Chondrocyte (in vitro differentiated cells): ENCODE measurements at regions not wholly inside any gene's neighbourhood (a gene's known extent, or its start where the extent isn't known, plus 50 kb on each side); places are given as distances from the start of the nearest gene placed in this dataset.

Source experiments
- DNase-seq: peaks from one replicate; pipeline ENCODE4 v3.0.0; 2021; ENCODE audit warnings: mixed read lengths, low spot score
- H3K27ac Mint-ChIP-seq: one replicate; pipeline ENCODE4 v1.8.0; 2021; ENCODE audit warnings: mild to moderate bottlenecking, moderate library complexity, mixed read lengths; ENCODE audit not compliant: unreplicated experiment
- H3K27me3 Mint-ChIP-seq: 2 replicates; pipeline ENCODE4 v1.8.0; 2021; ENCODE audit warnings: low read depth, mixed read lengths
- H3K36me3 Mint-ChIP-seq: 2 replicates; pipeline ENCODE4 v1.8.0; 2021; ENCODE audit warnings: low read depth, mixed read lengths
- H3K4me1 Mint-ChIP-seq: 2 replicates; pipeline ENCODE4 v1.8.0; 2021; ENCODE audit warnings: low read depth, mild to moderate bottlenecking, mixed read lengths
- H3K4me3 Mint-ChIP-seq: one replicate; pipeline ENCODE4 v1.8.0; 2021; ENCODE audit warnings: mild to moderate bottlenecking, moderate library complexity, mixed read lengths; ENCODE audit not compliant: unreplicated experiment
- H3K9me3 Mint-ChIP-seq: 2 replicates; pipeline ENCODE4 v1.8.0; 2021; ENCODE audit warnings: low read depth, mixed read lengths
- TF ChIP-seq, protein P1 (sequence below): fragments of 200-600 bp; sonication (generic); IDR thresholded peaks from 2 replicates; pipeline ENCODE4 v1.5.0; 2021; ENCODE audit warnings: antibody characterized with exemption, mild to moderate bottlenecking, moderate library complexity

DNA sequence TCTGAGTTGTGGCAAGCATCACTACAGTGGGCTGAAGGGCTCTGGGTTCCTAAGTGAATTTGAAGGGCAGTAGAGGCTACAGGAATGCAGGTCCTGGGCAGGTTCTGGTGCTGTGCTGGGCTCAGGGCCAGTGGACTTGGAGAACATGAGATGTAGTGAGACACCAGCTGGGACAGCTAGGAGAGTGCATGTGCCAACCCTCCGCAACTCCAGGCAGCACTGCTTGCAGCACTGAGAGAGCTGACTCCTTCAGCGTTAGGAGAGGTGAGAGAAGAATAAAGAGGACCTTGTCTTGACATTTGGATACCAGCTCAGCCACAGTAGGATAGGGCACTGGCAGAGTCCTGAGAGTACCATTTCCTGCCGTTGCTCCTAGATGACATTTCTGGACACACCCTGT, 739.9 kb upstream of the PRR20A start:
- Mint-ChIP-seq H3K4me3 (no peak overlapping the region), H3K4me1 (no peaks in the 10 kb centered on the region), H3K9me3 (peaks cover 16% of the 10 kb centered on the region), H3K27me3 (peaks cover 2% of the 10 kb centered on the region), H3K27ac (no peak overlapping the region), H3K36me3 (no peaks in the 10 kb centered on the region)
- TF ChIP-seq, protein P1, sequence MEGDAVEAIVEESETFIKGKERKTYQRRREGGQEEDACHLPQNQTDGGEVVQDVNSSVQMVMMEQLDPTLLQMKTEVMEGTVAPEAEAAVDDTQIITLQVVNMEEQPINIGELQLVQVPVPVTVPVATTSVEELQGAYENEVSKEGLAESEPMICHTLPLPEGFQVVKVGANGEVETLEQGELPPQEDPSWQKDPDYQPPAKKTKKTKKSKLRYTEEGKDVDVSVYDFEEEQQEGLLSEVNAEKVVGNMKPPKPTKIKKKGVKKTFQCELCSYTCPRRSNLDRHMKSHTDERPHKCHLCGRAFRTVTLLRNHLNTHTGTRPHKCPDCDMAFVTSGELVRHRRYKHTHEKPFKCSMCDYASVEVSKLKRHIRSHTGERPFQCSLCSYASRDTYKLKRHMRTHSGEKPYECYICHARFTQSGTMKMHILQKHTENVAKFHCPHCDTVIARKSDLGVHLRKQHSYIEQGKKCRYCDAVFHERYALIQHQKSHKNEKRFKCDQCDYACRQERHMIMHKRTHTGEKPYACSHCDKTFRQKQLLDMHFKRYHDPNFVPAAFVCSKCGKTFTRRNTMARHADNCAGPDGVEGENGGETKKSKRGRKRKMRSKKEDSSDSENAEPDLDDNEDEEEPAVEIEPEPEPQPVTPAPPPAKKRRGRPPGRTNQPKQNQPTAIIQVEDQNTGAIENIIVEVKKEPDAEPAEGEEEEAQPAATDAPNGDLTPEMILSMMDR: no peak
- no peak for DNase-seq

DNA sequence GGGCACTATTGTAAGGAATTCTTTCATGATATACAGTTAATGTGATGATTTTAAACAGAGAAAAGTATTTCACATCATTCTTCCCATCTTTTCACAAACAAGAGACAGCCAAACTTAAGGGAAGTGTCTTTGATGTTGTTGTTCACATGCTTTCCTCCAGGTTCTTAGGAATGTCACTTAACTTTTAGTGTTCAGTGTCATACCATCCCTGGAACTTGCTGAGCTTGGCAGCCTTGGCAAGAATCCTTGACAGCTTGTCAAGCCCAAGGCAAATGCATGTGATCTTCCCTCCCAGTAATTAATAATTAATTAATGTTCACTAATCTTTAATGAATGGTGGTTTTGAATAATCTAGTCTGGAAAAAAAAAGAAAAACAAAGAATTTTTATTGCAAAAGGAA, 727.9 kb upstream of the PRR20A start:
- no peak overlapping the region for H3K27ac Mint-ChIP-seq
- no peak overlapping the region for H3K4me3 Mint-ChIP-seq
- H3K27me3 Mint-ChIP-seq: no peaks in the 10 kb centered on the region
- H3K4me1 Mint-ChIP-seq: no peaks in the 10 kb centered on the region
- TF ChIP-seq, protein P1: no peak
- no peaks in the 10 kb centered on the region for H3K36me3 Mint-ChIP-seq
- peaks cover 19% of the 10 kb centered on the region for H3K9me3 Mint-ChIP-seq
- no peak for DNase-seq

DNA sequence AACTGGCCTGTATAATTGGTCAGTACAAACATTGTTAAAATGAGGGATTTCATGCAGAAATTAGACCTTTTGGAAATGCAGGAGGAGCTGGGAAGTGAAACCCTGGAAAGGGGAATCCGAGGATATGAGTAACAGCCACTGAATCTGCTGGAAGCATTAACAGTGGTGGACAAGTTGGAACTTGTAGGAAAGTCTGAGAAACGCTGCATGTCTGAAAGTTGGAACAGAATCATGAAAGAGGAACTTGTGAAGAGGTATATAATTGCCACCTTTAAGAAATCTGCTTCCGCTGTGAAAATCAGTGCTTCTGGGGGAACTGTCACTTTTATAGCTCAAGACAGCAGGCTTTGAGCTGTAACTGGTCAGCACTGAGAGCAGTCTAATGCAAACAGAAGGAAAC, 716.5 kb upstream of the PRR20A start:
- DNase-seq: no peak
- Mint-ChIP-seq H3K4me1 (no peaks in the 10 kb centered on the region), H3K4me3 (no peak overlapping the region), H3K27ac (no peak overlapping the region), H3K27me3 (peaks cover 2% of the 10 kb centered on the region), H3K36me3 (no peaks in the 10 kb centered on the region), H3K9me3 (no peaks in the 10 kb centered on the region)
- TF ChIP-seq, protein P1: no peak

DNA sequence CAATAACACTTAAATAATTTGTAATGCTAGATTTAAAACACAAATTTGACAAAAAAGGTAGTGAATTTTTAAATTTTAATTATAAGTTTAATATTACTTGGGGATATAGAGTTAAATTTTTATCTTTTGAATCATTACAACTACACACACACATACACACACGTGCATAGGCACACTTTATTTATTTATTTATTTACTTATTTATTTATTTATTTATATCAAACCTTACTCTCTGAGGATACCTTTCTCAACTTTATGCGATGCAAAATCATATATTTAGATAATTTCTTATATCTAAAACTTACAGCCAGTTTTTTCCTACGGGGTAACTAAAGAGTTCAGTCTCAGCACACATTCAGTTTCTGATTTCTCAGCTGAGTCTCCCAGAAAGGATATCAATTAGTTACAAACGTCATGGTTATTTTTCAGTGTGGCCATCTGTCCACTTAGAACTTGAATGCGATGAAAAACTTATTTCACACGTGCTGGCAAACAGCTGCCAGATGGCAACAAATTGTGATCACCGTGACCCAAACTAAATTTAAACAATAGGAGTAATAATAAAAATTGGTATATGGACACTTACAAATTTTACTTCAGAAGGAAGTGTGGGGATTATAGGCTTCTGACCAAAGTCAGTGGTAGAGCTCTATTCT, 683.1 kb upstream of the PRR20A start:
- Mint-ChIP-seq H3K27ac (no peak overlapping the region), H3K9me3 (peaks cover 13% of the 10 kb centered on the region), H3K4me1 (no peaks in the 10 kb centered on the region), H3K27me3 (peaks cover 3% of the 10 kb centered on the region), H3K4me3 (no peak overlapping the region), H3K36me3 (no peaks in the 10 kb centered on the region)
- TF ChIP-seq, protein P1: no peak
- DNase-seq: no peak

DNA sequence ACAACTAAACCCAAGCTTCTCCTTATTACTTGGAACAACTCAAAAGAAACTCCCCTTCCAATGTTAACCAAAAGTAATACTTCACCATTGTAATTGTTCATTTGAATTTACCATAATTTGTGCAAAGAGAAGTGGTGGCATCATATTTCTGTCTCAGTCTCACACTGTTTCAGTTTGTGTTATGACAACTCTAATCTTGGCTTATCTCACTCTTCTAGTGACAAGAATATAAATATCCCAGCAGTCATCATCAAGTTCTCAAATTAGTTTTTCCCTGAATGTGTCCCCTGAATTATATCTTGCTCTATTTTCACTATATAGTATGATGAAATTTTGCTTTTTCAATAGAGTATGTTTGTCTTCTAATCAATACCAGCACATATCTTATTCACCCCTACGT, 681.4 kb upstream of the PRR20A start:
- TF ChIP-seq, protein P1: no peak
- H3K27ac Mint-ChIP-seq: no peak overlapping the region

More for the DNA sequence above, 681.4 kb upstream of the PRR20A start:
- H3K9me3 Mint-ChIP-seq: peaks cover 9% of the 10 kb centered on the region
- H3K4me3 Mint-ChIP-seq: no peak overlapping the region
- no peaks in the 10 kb centered on the region for H3K36me3 Mint-ChIP-seq
- H3K27me3 Mint-ChIP-seq: peaks cover 3% of the 10 kb centered on the region
- no peak for DNase-seq
- H3K4me1 Mint-ChIP-seq: no peaks in the 10 kb centered on the region
